ENCODE measurements at regions not wholly inside any gene's neighbourhood (a gene's known extent, or its start where the extent isn't known, plus 50 kb on each side); places are given as distances from the start of the nearest gene placed in this dataset.

DNA sequence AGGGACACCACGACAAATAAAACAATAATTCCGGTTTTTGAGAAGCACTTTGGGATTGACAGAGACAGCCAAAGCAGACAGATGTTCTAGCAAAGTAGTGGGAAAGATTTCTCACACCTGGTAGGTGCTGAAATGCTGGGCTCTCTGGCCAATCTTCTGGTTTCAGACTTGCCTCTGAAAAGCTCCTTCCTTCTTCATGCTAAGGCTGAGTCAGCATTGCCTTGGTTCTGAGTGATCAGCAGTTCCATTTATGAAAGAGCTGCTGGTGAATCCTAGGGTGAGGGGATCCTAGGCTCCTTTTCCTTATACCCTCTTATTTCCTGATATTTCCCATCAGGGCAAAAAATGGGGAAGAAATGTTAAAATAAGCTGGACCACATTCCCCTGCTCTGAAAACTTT lies 268.7 kb upstream of the SALL1 start:
- TF ChIP-seq EP300 (IDR thresholded peaks at IDR 0.05), result no peak
- TF ChIP-seq, protein P1, sequence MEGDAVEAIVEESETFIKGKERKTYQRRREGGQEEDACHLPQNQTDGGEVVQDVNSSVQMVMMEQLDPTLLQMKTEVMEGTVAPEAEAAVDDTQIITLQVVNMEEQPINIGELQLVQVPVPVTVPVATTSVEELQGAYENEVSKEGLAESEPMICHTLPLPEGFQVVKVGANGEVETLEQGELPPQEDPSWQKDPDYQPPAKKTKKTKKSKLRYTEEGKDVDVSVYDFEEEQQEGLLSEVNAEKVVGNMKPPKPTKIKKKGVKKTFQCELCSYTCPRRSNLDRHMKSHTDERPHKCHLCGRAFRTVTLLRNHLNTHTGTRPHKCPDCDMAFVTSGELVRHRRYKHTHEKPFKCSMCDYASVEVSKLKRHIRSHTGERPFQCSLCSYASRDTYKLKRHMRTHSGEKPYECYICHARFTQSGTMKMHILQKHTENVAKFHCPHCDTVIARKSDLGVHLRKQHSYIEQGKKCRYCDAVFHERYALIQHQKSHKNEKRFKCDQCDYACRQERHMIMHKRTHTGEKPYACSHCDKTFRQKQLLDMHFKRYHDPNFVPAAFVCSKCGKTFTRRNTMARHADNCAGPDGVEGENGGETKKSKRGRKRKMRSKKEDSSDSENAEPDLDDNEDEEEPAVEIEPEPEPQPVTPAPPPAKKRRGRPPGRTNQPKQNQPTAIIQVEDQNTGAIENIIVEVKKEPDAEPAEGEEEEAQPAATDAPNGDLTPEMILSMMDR (IDR thresholded peaks at IDR 0.05), result no peak
- no peak for TF ChIP-seq POLR2AphosphoS5 (IDR thresholded peaks at IDR 0.05)
- no peak for TF ChIP-seq POLR2A (IDR thresholded peaks at IDR 0.05; ENCODE audit: low read depth)
- Histone ChIP-seq H3K36me3 (no peaks in the 10 kb centered on the region), H3K27ac (replicated peaks in 1 of 4) (no peak overlapping the region), H3K4me1 (no peaks in the 10 kb centered on the region), H3K4me3 (no peak overlapping the region), H3K9me3 (no peaks in the 10 kb centered on the region), H3K27me3 (peaks cover 0 to 4% (median 0%) of the 10 kb centered on the region in 4 donors)
- intact Hi-C loops (cut with DNase I), result no loop called here
- no peak for DNase-seq (ENCODE audit: extremely low spot score)
- WGBS, result 44% methylated on average over 2 of the region's 2 CpGs

DNA sequence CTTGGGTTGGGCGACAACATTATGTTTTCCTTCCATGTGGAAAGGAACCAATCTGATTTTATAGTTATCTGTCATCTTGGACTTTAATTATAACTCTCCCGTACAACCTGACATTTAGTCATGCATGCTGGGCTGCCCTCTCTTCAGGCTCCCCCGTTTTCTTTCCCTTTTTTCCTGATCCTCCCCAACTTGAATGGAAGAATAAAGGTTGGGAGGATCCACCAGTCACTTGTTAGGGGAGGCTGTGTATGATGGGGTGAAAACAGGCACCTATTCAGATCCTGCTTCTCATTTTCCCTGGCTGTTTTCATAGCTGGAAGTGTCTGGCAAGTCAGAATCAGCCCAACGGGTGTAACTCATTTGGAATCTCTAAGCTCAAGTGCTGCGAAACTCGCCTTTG lies 267.2 kb upstream of the SALL1 start:
- Histone ChIP-seq H3K36me3 (no peaks in the 10 kb centered on the region), H3K4me1 (no peaks in the 10 kb centered on the region), H3K4me3 (no peak overlapping the region), H3K27me3 (peaks cover 0 to 5% (median 0%) of the 10 kb centered on the region in 4 donors), H3K9me3 (no peaks in the 10 kb centered on the region), H3K27ac (replicated peaks in 1 of 4) (no peak overlapping the region)
- 75% methylated on average over 6 of the region's 6 CpGs for WGBS
- no peak for DNase-seq (ENCODE audit: extremely low spot score)
- TF ChIP-seq POLR2A (IDR thresholded peaks at IDR 0.05; ENCODE audit: low read depth) (no peak), POLR2AphosphoS5 (IDR thresholded peaks at IDR 0.05) (no peak), EP300 (IDR thresholded peaks at IDR 0.05) (no peak)
- TF ChIP-seq, protein P1 (IDR thresholded peaks at IDR 0.05), result no peak
- intact Hi-C loops (cut with DNase I), result no loop called here

DNA sequence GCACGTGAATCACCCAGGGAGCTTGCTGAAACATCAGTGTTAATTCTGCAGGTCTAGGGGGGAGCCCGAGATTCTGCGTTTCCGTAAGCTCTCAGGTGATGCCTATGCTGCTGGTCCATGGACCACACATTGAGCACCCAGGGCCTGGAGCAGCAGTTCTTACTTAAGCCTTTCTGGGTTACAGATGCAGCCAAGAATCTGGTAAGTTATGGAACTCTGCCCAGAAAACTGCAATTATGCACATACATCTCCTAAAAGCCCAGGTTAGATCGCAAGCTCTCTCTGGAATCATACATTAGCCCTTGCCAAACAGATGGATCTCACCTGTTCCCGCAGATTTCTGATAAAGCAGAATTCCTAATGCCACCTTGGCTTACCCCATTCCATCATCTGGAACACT lies 265.9 kb upstream of the SALL1 start:
- intact Hi-C loops (cut with DNase I), result no loop called here
- Histone ChIP-seq H3K4me3 (no peak overlapping the region), H3K9me3 (no peaks in the 10 kb centered on the region), H3K27me3 (peaks cover 0 to 11% (median 0%) of the 10 kb centered on the region in 4 donors), H3K4me1 (no peaks in the 10 kb centered on the region), H3K27ac (replicated peaks in 1 of 4) (no peak overlapping the region), H3K36me3 (no peaks in the 10 kb centered on the region)
- 67% methylated on average over 5 of the region's 6 CpGs for WGBS
- TF ChIP-seq POLR2A (IDR thresholded peaks at IDR 0.05; ENCODE audit: low read depth), result no peak
- TF ChIP-seq POLR2AphosphoS5 (IDR thresholded peaks at IDR 0.05), result no peak
- TF ChIP-seq, protein P1 (IDR thresholded peaks at IDR 0.05), result no peak
- no peak for TF ChIP-seq EP300 (IDR thresholded peaks at IDR 0.05)
- no peak for DNase-seq (ENCODE audit: extremely low spot score)

DNA sequence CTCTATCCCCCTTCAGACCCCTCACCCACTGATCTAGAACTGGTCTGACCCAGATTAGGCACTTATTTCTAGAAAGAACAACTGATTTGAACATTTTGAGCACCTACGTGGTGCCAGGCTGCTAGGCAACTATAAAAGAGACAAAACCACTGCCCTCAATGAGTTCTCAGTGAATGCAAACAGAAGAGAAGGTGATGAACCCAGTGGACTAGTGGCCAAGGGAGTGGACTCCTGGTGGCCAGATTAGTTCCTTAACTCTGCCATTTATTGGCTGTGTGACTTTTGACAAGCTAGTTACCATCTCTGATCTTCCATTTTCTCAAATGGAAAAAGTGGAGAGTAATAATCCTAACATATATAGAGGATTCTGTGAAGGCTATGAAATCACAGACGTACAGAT lies 259.1 kb upstream of the SALL1 start:
- Histone ChIP-seq H3K4me3 (no peak overlapping the region), H3K27me3 (peaks cover 0 to 12% (median 0%) of the 10 kb centered on the region in 4 donors), H3K27ac (replicated peaks in 1 of 4) (no peak overlapping the region), H3K4me1 (no peaks in the 10 kb centered on the region), H3K36me3 (no peaks in the 10 kb centered on the region), H3K9me3 (no peaks in the 10 kb centered on the region)
- TF ChIP-seq POLR2A (IDR thresholded peaks at IDR 0.05; ENCODE audit: low read depth) (no peak), EP300 (IDR thresholded peaks at IDR 0.05) (no peak), POLR2AphosphoS5 (IDR thresholded peaks at IDR 0.05) (no peak)
- TF ChIP-seq, protein P1 (IDR thresholded peaks at IDR 0.05), result no peak
- DNase-seq (ENCODE audit: extremely low spot score), result no peak
- intact Hi-C loops (cut with DNase I), result no loop called here
- WGBS, result 83% methylated on average over 2 of the region's 2 CpGs

DNA sequence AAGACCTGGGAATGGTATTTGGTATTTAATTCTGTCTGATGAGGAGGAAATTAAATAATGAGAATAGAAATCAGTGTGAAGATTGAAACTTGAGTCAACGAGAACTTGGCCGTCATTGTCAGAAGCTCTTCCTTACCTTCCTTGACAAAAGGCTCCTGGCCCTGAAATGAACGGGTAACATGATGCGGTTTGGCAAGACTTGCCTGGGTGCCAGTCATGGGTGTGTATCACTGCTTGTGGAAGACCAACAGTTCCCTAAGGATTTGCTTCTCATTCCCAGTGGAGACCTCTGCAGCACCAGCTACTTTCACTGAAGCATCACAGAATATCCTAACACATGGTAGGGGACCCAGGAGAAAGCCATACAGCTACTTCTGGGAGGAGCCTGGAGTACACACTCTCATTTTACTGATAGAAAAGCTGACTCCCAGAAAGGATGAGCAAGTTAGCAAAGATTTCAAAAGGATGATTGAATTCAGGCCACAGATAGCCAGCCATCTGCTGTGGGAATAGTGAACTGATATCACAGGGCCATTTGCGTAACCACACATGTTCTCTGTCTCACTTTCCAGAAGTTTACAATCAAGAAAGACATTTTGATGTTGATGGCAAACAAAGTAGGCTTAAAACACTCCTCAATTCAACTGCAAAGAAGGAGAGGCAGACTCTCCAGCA lies 258.1 kb upstream of the SALL1 start:
- intact Hi-C loops (cut with DNase I), result no loop called here
- Histone ChIP-seq H3K9me3 (no peaks in the 10 kb centered on the region), H3K27ac (replicated peaks in 1 of 4) (no peak overlapping the region)

More for the DNA sequence above, 258.1 kb upstream of the SALL1 start:
- H3K36me3 ChIP-seq, result no peaks in the 10 kb centered on the region
- peaks cover 0 to 12% (median 0%) of the 10 kb centered on the region in 4 donors for H3K27me3 ChIP-seq
- DNase-seq (ENCODE audit: extremely low spot score), result no peak
- TF ChIP-seq POLR2A (IDR thresholded peaks at IDR 0.05; ENCODE audit: low read depth) (no peak), EP300 (IDR thresholded peaks at IDR 0.05) (no peak), POLR2AphosphoS5 (IDR thresholded peaks at IDR 0.05) (no peak)
- TF ChIP-seq, protein P1 (IDR thresholded peaks at IDR 0.05), result no peak
- H3K4me3 ChIP-seq, result no peak overlapping the region
- no peaks in the 10 kb centered on the region for H3K4me1 ChIP-seq
- WGBS, result 81% methylated on average over 5 of the region's 5 CpGs
